H1 (cell line): ENCODE measurements at regions not wholly inside any gene's neighbourhood (a gene's known extent, or its start where the extent isn't known, plus 50 kb on each side); places are given as distances from the start of the nearest gene placed in this dataset.

Experiments used
- CEBPB ChIP-seq: IDR thresholded peaks from 2 replicates; pipeline ENCODE4 v1.6.1; 2012; ENCODE audit warnings: low read depth, low read length
- CHD2 ChIP-seq: IDR thresholded peaks from 2 replicates; pipeline ENCODE4 v1.6.1; 2012; ENCODE audit warnings: low read length, improper control_type of control experiment
- CTCF ChIP-seq, 3 experiments: IDR thresholded peaks; 1 replicate in 2 of 3; 2 replicates in 1 of 3; pipeline versions ENCODE4 v1.5.1 to v1.6.1; 2011; ENCODE audit warnings: low read length in 3 of 3, mild to moderate bottlenecking in 3 of 3, inconsistent platforms in 2 of 3, low read depth in 1 of 3, moderate library complexity in 1 of 3; ENCODE audit not compliant: insufficient read depth in 1 of 3; ENCODE audit errors: control extremely low read depth in 1 of 3
- FOSL1 ChIP-seq: IDR thresholded peaks from 2 replicates; pipeline ENCODE4 v1.6.1; 2011; ENCODE audit warnings: mild to moderate bottlenecking, low read depth, low read length, moderate library complexity; ENCODE audit not compliant: insufficient read depth
- NRF1 ChIP-seq: IDR thresholded peaks from 2 replicates; pipeline ENCODE4 v1.6.1; 2011; ENCODE audit warnings: mild to moderate bottlenecking, low read depth, low read length, improper control_type of control experiment
- POLR2AphosphoS5 ChIP-seq: IDR thresholded peaks from 2 replicates; pipeline ENCODE4 v1.6.1; 2011; ENCODE audit warnings: low read depth, low read length
- RFX5 ChIP-seq: IDR thresholded peaks from 2 replicates; pipeline ENCODE4 v1.6.1; 2011; ENCODE audit warnings: low read depth, low read length, improper control_type of control experiment, borderline replicate concordance
- TAF1 ChIP-seq: IDR thresholded peaks from 2 replicates; pipeline ENCODE4 v1.6.1; 2011; ENCODE audit warnings: mild to moderate bottlenecking, low read depth, low read length
- YY1 ChIP-seq: IDR thresholded peaks from 2 replicates; pipeline ENCODE4 v1.6.1; 2011; ENCODE audit warnings: low read depth, mild to moderate bottlenecking, low read length

DNA sequence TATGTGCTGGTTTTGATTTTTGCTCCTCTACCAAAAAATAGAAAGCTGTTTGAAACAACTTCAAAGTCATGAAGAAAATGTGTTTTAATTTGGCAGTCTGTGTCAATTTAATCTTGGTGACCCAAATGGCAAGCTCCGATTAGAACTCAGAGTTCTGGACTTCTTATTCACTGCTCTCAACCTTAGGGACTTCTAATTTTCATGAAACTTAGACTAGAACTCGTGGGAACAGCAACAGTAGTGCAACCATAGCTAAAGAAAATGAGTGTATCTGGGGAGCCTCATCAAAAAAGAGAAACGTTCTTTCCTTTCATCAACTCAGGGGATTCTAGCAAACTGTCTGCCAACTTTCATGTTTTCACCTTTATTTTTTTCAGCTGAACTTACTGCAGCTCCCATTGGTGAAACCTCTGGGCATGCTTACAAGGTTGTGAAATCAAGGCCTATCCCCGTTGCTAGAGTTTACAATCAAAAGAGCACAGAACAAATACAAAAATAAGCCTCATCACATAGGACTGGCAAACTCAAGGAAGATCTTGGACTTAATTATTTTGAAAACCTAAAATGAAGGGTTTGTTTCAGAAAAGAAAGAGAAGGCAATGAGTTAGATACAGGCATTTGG lies 114.0 kb upstream of the HSF2 start:
- TF ChIP-seq CTCF (IDR thresholded peaks at IDR 0.05; ENCODE audit: control extremely low read depth in 1 of 3, insufficient read depth in 1 of 3, low read depth in 1 of 3, low read length in 3 of 3) (no peak), FOSL1 (no peak), RFX5 (no peak), YY1 (no peak), CEBPB (no peak), TAF1 (no peak), POLR2AphosphoS5 (no peak), CHD2 (no peak), NRF1 (no peak)
